ENCODE measurements at regions not wholly inside any gene's neighbourhood (a gene's known extent, or its start where the extent isn't known, plus 50 kb on each side); places are given as distances from the start of the nearest gene placed in this dataset.
A peak's percentile ranks its signal among the peaks of the same experiment; 100 is the strongest.

- Mint-ChIP-seq H3K4me1 (ENCODE audit: unreplicated experiment) (no peaks in the 10 kb centered on the region), H3K27me3 (ENCODE audit: unreplicated experiment) (peaks cover 4% of the 10 kb centered on the region), H3K27ac (ENCODE audit: unreplicated experiment) (no peak overlapping the region), H3K36me3 (ENCODE audit: low read depth, unreplicated experiment) (no peaks in the 10 kb centered on the region), H3K4me3 (ENCODE audit: unreplicated experiment) (no peak overlapping the region), H3K9me3 (ENCODE audit: unreplicated experiment) (no peaks in the 10 kb centered on the region)
- no peak for TF ChIP-seq CTCF (IDR thresholded peaks at IDR 0.05; ENCODE audit: unreplicated experiment)
- no peak for DNase-seq (ENCODE audit: low spot score)
Measured at GRCh38 chr1:243980071-243980470, 71.0 kb upstream of the ZBTB18 start.

- Mint-ChIP-seq H3K9me3 (ENCODE audit: unreplicated experiment) (no peaks in the 10 kb centered on the region), H3K27me3 (ENCODE audit: unreplicated experiment) (peaks cover 4% of the 10 kb centered on the region), H3K36me3 (ENCODE audit: low read depth, unreplicated experiment) (no peaks in the 10 kb centered on the region), H3K4me1 (ENCODE audit: unreplicated experiment) (no peaks in the 10 kb centered on the region), H3K4me3 (ENCODE audit: unreplicated experiment) (no peak overlapping the region), H3K27ac (ENCODE audit: unreplicated experiment) (no peak overlapping the region)
- no peak for TF ChIP-seq CTCF (IDR thresholded peaks at IDR 0.05; ENCODE audit: unreplicated experiment)
- DNase-seq (ENCODE audit: low spot score): no peak
Measured at GRCh38 chr1:243979396-243979795, 71.7 kb upstream of the ZBTB18 start.

DNA sequence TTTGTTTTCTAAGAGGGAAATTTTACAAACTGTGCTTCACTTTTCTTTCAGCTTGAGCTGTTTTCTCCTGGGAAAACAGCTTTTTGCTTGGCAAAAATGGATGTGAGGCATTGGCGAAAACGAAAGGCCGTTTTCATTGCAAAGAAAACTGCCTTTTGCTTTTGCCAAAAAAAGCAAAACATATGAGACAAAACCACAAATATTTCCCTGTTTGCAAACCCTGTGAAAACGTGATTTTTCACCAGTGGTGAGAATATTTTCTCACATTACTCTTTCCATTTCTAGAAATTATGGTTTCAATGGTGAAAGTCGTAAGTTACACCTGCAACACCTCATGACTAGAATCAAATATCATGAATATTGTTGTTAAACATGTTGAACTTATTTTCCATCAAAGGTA lies 74.0 kb upstream of the ZBTB18 start:
- Mint-ChIP-seq H3K9me3 (ENCODE audit: unreplicated experiment) (no peaks in the 10 kb centered on the region), H3K27ac (ENCODE audit: unreplicated experiment) (no peak overlapping the region), H3K4me1 (ENCODE audit: unreplicated experiment) (no peaks in the 10 kb centered on the region), H3K27me3 (ENCODE audit: unreplicated experiment) (peaks cover 2% of the 10 kb centered on the region), H3K4me3 (ENCODE audit: unreplicated experiment) (no peak overlapping the region), H3K36me3 (ENCODE audit: low read depth, unreplicated experiment) (no peaks in the 10 kb centered on the region)
- TF ChIP-seq CTCF (IDR thresholded peaks at IDR 0.05; ENCODE audit: unreplicated experiment): no peak
- no peak for DNase-seq (ENCODE audit: low spot score)

DNA sequence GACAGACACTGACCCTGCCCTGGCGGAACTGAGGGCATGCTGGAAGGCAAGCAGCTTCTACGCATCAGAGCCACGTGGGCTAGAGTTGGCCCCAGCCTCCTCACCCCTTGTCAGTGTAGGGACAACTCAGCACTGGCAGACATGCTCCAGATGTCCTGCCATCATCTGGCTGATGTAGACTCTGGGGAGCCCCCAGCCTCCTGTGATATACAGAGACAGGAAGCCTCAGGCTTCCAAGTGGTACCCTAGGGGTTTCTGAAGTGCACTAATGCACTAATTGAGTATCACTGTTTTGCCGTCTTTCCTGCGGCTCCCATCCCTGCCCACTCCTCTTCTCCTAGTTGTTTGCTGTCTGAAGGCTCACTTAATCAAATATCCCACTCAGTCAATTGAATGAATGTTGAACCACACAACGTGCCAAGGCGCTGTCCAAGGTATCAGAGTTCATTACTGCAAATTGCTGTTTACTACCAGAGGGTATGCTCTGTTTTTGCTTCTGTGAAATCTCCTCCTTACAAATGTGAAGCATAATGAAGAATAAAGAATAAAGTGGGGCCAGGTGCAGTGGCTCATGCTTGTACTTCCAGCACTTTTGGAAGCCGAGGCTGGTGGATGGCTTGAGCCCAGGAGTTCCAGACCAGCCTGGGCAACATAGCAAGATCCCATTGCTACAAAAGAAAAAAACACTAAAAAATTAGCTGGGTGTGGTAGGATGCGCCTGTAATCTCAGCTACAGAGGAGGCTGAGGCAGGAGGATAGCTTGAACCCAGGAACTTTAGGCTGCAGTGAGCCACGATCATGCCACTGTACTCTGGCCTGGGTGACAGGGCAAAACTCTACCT lies 76.4 kb upstream of the ZBTB18 start:
- no peak for TF ChIP-seq CTCF (IDR thresholded peaks at IDR 0.05; ENCODE audit: unreplicated experiment)
- H3K9me3 Mint-ChIP-seq (ENCODE audit: unreplicated experiment): no peaks in the 10 kb centered on the region
- H3K27me3 Mint-ChIP-seq (ENCODE audit: unreplicated experiment): peaks cover 2% of the 10 kb centered on the region
- H3K36me3 Mint-ChIP-seq (ENCODE audit: low read depth, unreplicated experiment): no peaks in the 10 kb centered on the region
- no peak overlapping the region for H3K27ac Mint-ChIP-seq (ENCODE audit: unreplicated experiment)
- peak; percentile 24 for DNase-seq (ENCODE audit: low spot score)
- H3K4me1 Mint-ChIP-seq (ENCODE audit: unreplicated experiment): peaks cover 12% of the 10 kb centered on the region
- no peak overlapping the region for H3K4me3 Mint-ChIP-seq (ENCODE audit: unreplicated experiment)

DNA sequence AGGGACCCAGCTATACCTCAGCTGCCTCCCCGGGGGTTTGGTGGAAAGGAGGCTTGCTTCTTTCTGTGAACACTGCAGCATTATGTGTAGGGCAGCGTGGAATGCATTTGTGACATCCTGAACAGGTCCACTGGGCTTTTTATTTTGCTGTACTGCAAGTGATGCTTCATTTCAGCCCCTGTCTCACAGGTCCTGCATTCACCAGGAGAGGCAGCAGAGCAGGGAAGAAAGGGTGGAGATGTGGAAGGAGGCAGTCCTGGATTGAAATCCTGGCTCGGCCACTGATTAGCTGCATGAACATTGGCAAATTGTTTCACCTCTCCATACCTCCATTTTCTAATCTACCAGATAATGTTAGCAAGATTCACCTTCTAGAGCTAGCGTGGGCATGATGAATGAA lies 77.9 kb upstream of the ZBTB18 start:
- peaks cover 24% of the 10 kb centered on the region for H3K4me1 Mint-ChIP-seq (ENCODE audit: unreplicated experiment)
- no peak for DNase-seq (ENCODE audit: low spot score)
- H3K9me3 Mint-ChIP-seq (ENCODE audit: unreplicated experiment): no peaks in the 10 kb centered on the region
- H3K4me3 Mint-ChIP-seq (ENCODE audit: unreplicated experiment): no peak overlapping the region
- no peak overlapping the region for H3K27ac Mint-ChIP-seq (ENCODE audit: unreplicated experiment)
- no peak for TF ChIP-seq CTCF (IDR thresholded peaks at IDR 0.05; ENCODE audit: unreplicated experiment)
- H3K27me3 Mint-ChIP-seq (ENCODE audit: unreplicated experiment): no peaks in the 10 kb centered on the region
- no peaks in the 10 kb centered on the region for H3K36me3 Mint-ChIP-seq (ENCODE audit: low read depth, unreplicated experiment)
